ENCODE measurements at regions not wholly inside any gene's neighbourhood (a gene's known extent, or its start where the extent isn't known, plus 50 kb on each side); places are given as distances from the start of the nearest gene placed in this dataset.
"Not testable (repeated sequence)": the region's sequence is repeated elsewhere in the genome, so short reads cannot be mapped to it uniquely, and the experiment has no call there.

GRCh38 chr1:82390627-82391026 is 589.9 kb downstream of the ADGRL2 start:
- FAIRE-seq: no peak

GRCh38 chr1:82388679-82389078 is 587.9 kb downstream of the ADGRL2 start:
- no peak for FAIRE-seq

- FAIRE-seq: no peak
These were observed 586.3 kb downstream of the ADGRL2 start for GRCh38 chr1:82387012-82387366.

- FAIRE-seq: no peak
These were observed 585.8 kb downstream of the ADGRL2 start for GRCh38 chr1:82386365-82387011.

- no peak for FAIRE-seq
These were observed 584.0 kb downstream of the ADGRL2 start for GRCh38 chr1:82384776-82385175.

GRCh38 chr1:82377201-82377884 is 576.6 kb downstream of the ADGRL2 start:
- no peak for FAIRE-seq

GRCh38 chr1:82373710-82374109 is 573.0 kb downstream of the ADGRL2 start:
- FAIRE-seq: no peak

GRCh38 chr1:82371844-82372498 is 571.2 kb downstream of the ADGRL2 start:
- no peak for FAIRE-seq

- no peak for FAIRE-seq
These were observed 566.7 kb downstream of the ADGRL2 start for GRCh38 chr1:82367456-82367855.

GRCh38 chr1:82366689-82367088 is 566.0 kb downstream of the ADGRL2 start:
- FAIRE-seq: no peak

- not testable (repeated sequence) for FAIRE-seq
These were observed 558.8 kb downstream of the ADGRL2 start for GRCh38 chr1:82359541-82359940.

GRCh38 chr1:82358706-82359105 is 558.0 kb downstream of the ADGRL2 start:
- FAIRE-seq: not testable (repeated sequence)

GRCh38 chr1:82354546-82354945 is 553.8 kb downstream of the ADGRL2 start:
- not testable (repeated sequence) for FAIRE-seq

- FAIRE-seq: no peak
These were observed 547.8 kb downstream of the ADGRL2 start for GRCh38 chr1:82348487-82348886.

- no peak for FAIRE-seq
These were observed 545.4 kb downstream of the ADGRL2 start for GRCh38 chr1:82346141-82346540.

GRCh38 chr1:82343381-82343780 is 542.6 kb downstream of the ADGRL2 start:
- FAIRE-seq: no peak

- no peak for FAIRE-seq
These were observed 536.9 kb downstream of the ADGRL2 start for GRCh38 chr1:82337635-82338034.

- FAIRE-seq: no peak
These were observed 529.6 kb downstream of the ADGRL2 start for GRCh38 chr1:82330330-82330729.

- no peak for FAIRE-seq
These were observed 528.5 kb downstream of the ADGRL2 start for GRCh38 chr1:82329226-82329625.

GRCh38 chr1:82323144-82323841 is 522.6 kb downstream of the ADGRL2 start:
- FAIRE-seq: no peak

GRCh38 chr1:82321794-82322193 is 521.1 kb downstream of the ADGRL2 start:
- no peak for FAIRE-seq

- FAIRE-seq: no peak
These were observed 518.8 kb downstream of the ADGRL2 start for GRCh38 chr1:82319546-82319945.

GRCh38 chr1:82318921-82319320 is 518.2 kb downstream of the ADGRL2 start:
- no peak for FAIRE-seq

- FAIRE-seq: no peak
These were observed 517.5 kb downstream of the ADGRL2 start for GRCh38 chr1:82318265-82318664.

All from colon (tissue), 2 donors.